K562 (cell line): ENCODE measurements at regions not wholly inside any gene's neighbourhood (a gene's known extent, or its start where the extent isn't known, plus 50 kb on each side); places are given as distances from the start of the nearest gene placed in this dataset.

ENCODE experiments used
- ATAC-seq: fragments of 200-7000 bp; cut with Tn5 transposase; 3 replicates; pipeline ENCODE4 v1.9.1; 2020; ENCODE audit warnings: moderate library complexity
- BruUV-seq: library from RNA; stranded (reverse); fragments of 400-500 nt; replicated peaks from 2 replicates; lab custom pipeline; 2021; lab: Mats Ljungman, UMichigan
- CTCF ChIA-PET: fragments of 300-600 bp; formaldehyde crosslinking; extraction: SDS; loops from one replicate; lab custom pipeline; 2021; ENCODE audit warnings: low intra/inter-chr PET ratio; lab: Yijun Ruan, JAX
- POLR2A ChIA-PET: fragments of 300-600, 350-650 bp; sonication (Branson Sonifier 250); formaldehyde crosslinking; extraction: SDS; loops from one replicate; lab custom pipeline; 2021; ENCODE audit warnings: antibody characterized with exemption, inconsistent platforms; lab: Yijun Ruan, JAX
- DNase-seq, 4 experiments: peaks; one replicate each; pipeline versions ENCODE4 v3.0.0 to v3.0.0-alpha.2; 2011 to 2018; ENCODE audit warnings: low spot score in 3 of 4, mixed read lengths in 3 of 4; ENCODE audit errors: extremely low read depth in 1 of 4
- FAIRE-seq: peaks from 2 replicates; lab custom pipeline; 2011; peaks lifted over from hg19 to GRCh38; lab: Jason Lieb, UNC
- H2AFZ ChIP-seq: 2 replicates; pipeline ENCODE4 v1.6.0; 2011; ENCODE audit warnings: low read depth, low read length, control low read depth, inconsistent platforms
- H3K27ac ChIP-seq: fragments of 200-600 bp; 3 replicates; pipeline ENCODE4 v1.8.0; 2011; ENCODE audit warnings: low read depth, mild to moderate bottlenecking, control low read depth, inconsistent platforms, low read length, moderate library complexity, mixed read lengths; ENCODE audit errors: extremely low read depth
- H3K27me3 ChIP-seq, 2 experiments: fragments of 300-600 bp in 1 of 2; 2 replicates in 1 of 2; 3 replicates in 1 of 2; pipeline versions ENCODE4 v1.6.0 to v1.8.0; 2011; ENCODE audit warnings: inconsistent platforms in 2 of 2, low read length in 2 of 2, mild to moderate bottlenecking in 1 of 2, mixed read lengths in 1 of 2, moderate library complexity in 1 of 2; ENCODE audit not compliant: control insufficient read depth in 2 of 2, insufficient read depth in 2 of 2
- H3K36me3 ChIP-seq: fragments of 300-600 bp; 3 replicates; pipeline ENCODE4 v1.8.0; 2011; ENCODE audit warnings: mild to moderate bottlenecking, low read length, inconsistent platforms; ENCODE audit not compliant: control insufficient read depth, insufficient read depth
- H3K4me1 ChIP-seq, 2 experiments: fragments of 200-600 bp in 1 of 2; replicated peaks in 1 of 2; 2 replicates in 1 of 2; 3 replicates in 1 of 2; pipeline versions ENCODE4 v1.5.1 to v1.8.0; 2011; ENCODE audit warnings: inconsistent platforms in 2 of 2, low read length in 2 of 2, mild to moderate bottlenecking in 1 of 2, mixed read lengths in 1 of 2, moderate library complexity in 1 of 2; ENCODE audit not compliant: control insufficient read depth in 2 of 2, insufficient read depth in 2 of 2
- H3K4me2 ChIP-seq: 2 replicates; pipeline ENCODE4 v1.6.1; 2011; ENCODE audit warnings: low read length, control low read depth, inconsistent platforms, mixed read lengths; ENCODE audit not compliant: insufficient read depth
- H3K4me3 ChIP-seq: fragments of 200-600 bp; sonication (generic), shearing (Covaris generic); 2 replicates; pipeline ENCODE4 v1.5.1; 2016; ENCODE audit warnings: control low read depth, inconsistent platforms
- H3K79me2 ChIP-seq: fragments of 200-600 bp; 3 replicates; pipeline ENCODE4 v1.8.0; 2011; ENCODE audit warnings: low read length, inconsistent platforms; ENCODE audit not compliant: control insufficient read depth, insufficient read depth
- H3K9ac ChIP-seq, 2 experiments: 2 replicates each; pipeline versions ENCODE4 v1.6.0 to v1.6.1; 2011; ENCODE audit warnings: low read depth in 2 of 2, low read length in 2 of 2, control low read depth in 1 of 2, inconsistent platforms in 1 of 2, mild to moderate bottlenecking in 1 of 2, mixed read lengths in 1 of 2; ENCODE audit not compliant: insufficient read depth in 1 of 2
- H3K9me1 ChIP-seq: one replicate; pipeline ENCODE4 v1.6.0; 2011; ENCODE audit warnings: inconsistent platforms, mild to moderate bottlenecking, low read length, moderate library complexity; ENCODE audit not compliant: control insufficient read depth, insufficient read depth
- H3K9me3 ChIP-seq: replicated peaks from 2 replicates; pipeline ENCODE4 v1.5.1; 2011; ENCODE audit warnings: low read depth, low read length, inconsistent platforms; ENCODE audit not compliant: control insufficient read depth, insufficient read depth
- H4K20me1 ChIP-seq: replicated peaks from 2 replicates; pipeline ENCODE4 v1.6.1; 2011; ENCODE audit warnings: low read length, inconsistent platforms, mixed read lengths; ENCODE audit not compliant: control insufficient read depth, insufficient read depth
- BRCA1 ChIP-seq, 2 experiments: fragments of 450-650 bp in 1 of 2; sonication (generic) in 1 of 2; formaldehyde crosslinking in 1 of 2; IDR thresholded peaks; 2 replicates each; pipeline versions ENCODE4 v1.5.0 to v1.6.1; 2017 to 2020; ENCODE audit warnings: mild to moderate bottlenecking in 1 of 2, missing genetic modification reagents in 1 of 2
- CTCF ChIP-seq, 3 experiments: IDR thresholded peaks in 2 of 3; conservative IDR thresholded peaks in 1 of 3; 2 replicates each; pipeline ENCODE4 v1.5.1; 2011 to 2012; ENCODE audit warnings: low read length in 3 of 3, mild to moderate bottlenecking in 3 of 3, control low read depth in 2 of 3, improper control_type of control experiment in 1 of 3, inconsistent platforms in 1 of 3, low read depth in 1 of 3, mixed read lengths in 1 of 3, moderate library complexity in 1 of 3; ENCODE audit not compliant: insufficient read depth in 2 of 3
- DDX20 ChIP-seq: fragments of 450-650 bp; IDR thresholded peaks from 2 replicates; pipeline ENCODE4 v1.6.1; 2016; ENCODE audit warnings: missing genetic modification characterization, low read depth, mild to moderate bottlenecking, missing compliant biosample characterization, moderate library complexity
- KDM1A ChIP-seq, 2 experiments: fragments of 450-650 bp; IDR thresholded peaks; 2 replicates each; pipeline ENCODE4 v1.6.1; 2016; ENCODE audit warnings: mild to moderate bottlenecking in 2 of 2
- PHF21A ChIP-seq: fragments of 450-650 bp; IDR thresholded peaks from 2 replicates; pipeline ENCODE4 v1.6.1; 2017; ENCODE audit warnings: low read depth, borderline replicate concordance
- RAD21 ChIP-seq, 2 experiments: fragments of 250-450 bp in 1 of 2; fragments of 450-650 bp in 1 of 2; sonication (Bioruptor Pico) in 1 of 2; formaldehyde crosslinking in 1 of 2; IDR thresholded peaks in 1 of 2; conservative IDR thresholded peaks in 1 of 2; 2 replicates each; pipeline versions ENCODE4 v1.4.0 to v1.8.0; 2020 to 2022; ENCODE audit warnings: mild to moderate bottlenecking in 2 of 2, moderate library complexity in 1 of 2
- RCOR1 ChIP-seq, 2 experiments: IDR thresholded peaks; 2 replicates each; pipeline ENCODE4 v1.6.1; 2012; ENCODE audit warnings: low read depth in 2 of 2, low read length in 2 of 2, borderline replicate concordance in 1 of 2, improper control_type of control experiment in 1 of 2
- WGBS: fragments of 100-300 bp; shearing (Covaris generic); methylation state at CpG from one replicate; pipeline ENCODE4 v1.1.6; 2016; ENCODE audit warnings: low coverage, mixed read lengths; ENCODE audit not compliant: insufficient coverage; ENCODE audit errors: missing lambda C conversion rate; 5-methylcytosine and 5-hydroxymethylcytosine counted together
- in situ Hi-C: fragments of 300-500 bp; cut with MboI; formaldehyde crosslinking; loops from 4 replicates; pipeline ENCODE4 v1.15.0; 2018; ENCODE audit warnings: inconsistent platforms, mixed read lengths
- intact Hi-C: fragments of 100-400 bp; cut with micrococcal nuclease; formaldehyde crosslinking; loops from 2 replicates; pipeline ENCODE4 v1.14.2; 2022
- TF ChIP-seq, protein P1 (sequence below): fragments of 250-450 bp; sonication (Bioruptor Pico); IDR thresholded peaks from 2 replicates; pipeline ENCODE4 v1.4.0; 2020; ENCODE audit warnings: mild to moderate bottlenecking, moderate library complexity
- TF ChIP-seq, protein P2 (sequence below): sonication (generic); formaldehyde crosslinking; IDR thresholded peaks from 2 replicates; pipeline ENCODE4 v1.8.1; 2023; ENCODE audit warnings: mild to moderate bottlenecking, missing genetic modification reagents

- H3K79me2 ChIP-seq, result no peaks in the 10 kb centered on the region
- H3K27me3 ChIP-seq, result no peaks in the 10 kb centered on the region
- no peak overlapping the region for H3K4me2 ChIP-seq
- H2AFZ ChIP-seq, result no peak overlapping the region
- no peaks in the 10 kb centered on the region for H3K9me3 ChIP-seq
- intact Hi-C loops, result no loop called here
- ATAC-seq (no peak), DNase-seq (peak; percentile 3 to 16 (median 4)), FAIRE-seq (no peak)
- in situ Hi-C loops, result no loop called here
- H3K36me3 ChIP-seq, result no peaks in the 10 kb centered on the region
- H3K9ac ChIP-seq, result no peak overlapping the region
- POLR2A ChIA-PET, result no interaction called here
- no peaks in the 10 kb centered on the region for H3K9me1 ChIP-seq
- TF ChIP-seq RCOR1 (IDR thresholded peaks at IDR 0.05; ENCODE audit: borderline replicate concordance in 1 of 2, low read depth in 2 of 2, low read length in 2 of 2) (peak in 1 of 2 experiments; percentile 36; a peak in 1 of 4 replicates), DDX20 (tag) (no peak), BRCA1 (IDR thresholded peaks at IDR 0.05) (no peak), BRCA1 (CRISPR knock-in tag; IDR thresholded peaks at IDR 0.05) (no peak), RAD21 (CRISPR knock-in tag; conservative IDR thresholded peaks at IDR 0.05 in 1 of 2, IDR thresholded peaks at IDR 0.05 in 1 of 2) (peak in 1 of 2 experiments; percentile 36; a peak in 2 of 4 replicates), KDM1A (IDR thresholded peaks at IDR 0.05) (peak; percentile 40 to 48; a peak in 2 of 4 replicates), PHF21A (peak; percentile 42; the same call in 1 of the 2 replicates), CTCF (IDR thresholded peaks at IDR 0.05 in 2 of 3, conservative IDR thresholded peaks at IDR 0.05 in 1 of 3; ENCODE audit: insufficient read depth in 2 of 3, low read depth in 1 of 3, low read length in 3 of 3) (peak in 2 of 3 experiments; percentile 35 to 38; a peak in 2 of 6 replicates)
- TF ChIP-seq, protein P1, sequence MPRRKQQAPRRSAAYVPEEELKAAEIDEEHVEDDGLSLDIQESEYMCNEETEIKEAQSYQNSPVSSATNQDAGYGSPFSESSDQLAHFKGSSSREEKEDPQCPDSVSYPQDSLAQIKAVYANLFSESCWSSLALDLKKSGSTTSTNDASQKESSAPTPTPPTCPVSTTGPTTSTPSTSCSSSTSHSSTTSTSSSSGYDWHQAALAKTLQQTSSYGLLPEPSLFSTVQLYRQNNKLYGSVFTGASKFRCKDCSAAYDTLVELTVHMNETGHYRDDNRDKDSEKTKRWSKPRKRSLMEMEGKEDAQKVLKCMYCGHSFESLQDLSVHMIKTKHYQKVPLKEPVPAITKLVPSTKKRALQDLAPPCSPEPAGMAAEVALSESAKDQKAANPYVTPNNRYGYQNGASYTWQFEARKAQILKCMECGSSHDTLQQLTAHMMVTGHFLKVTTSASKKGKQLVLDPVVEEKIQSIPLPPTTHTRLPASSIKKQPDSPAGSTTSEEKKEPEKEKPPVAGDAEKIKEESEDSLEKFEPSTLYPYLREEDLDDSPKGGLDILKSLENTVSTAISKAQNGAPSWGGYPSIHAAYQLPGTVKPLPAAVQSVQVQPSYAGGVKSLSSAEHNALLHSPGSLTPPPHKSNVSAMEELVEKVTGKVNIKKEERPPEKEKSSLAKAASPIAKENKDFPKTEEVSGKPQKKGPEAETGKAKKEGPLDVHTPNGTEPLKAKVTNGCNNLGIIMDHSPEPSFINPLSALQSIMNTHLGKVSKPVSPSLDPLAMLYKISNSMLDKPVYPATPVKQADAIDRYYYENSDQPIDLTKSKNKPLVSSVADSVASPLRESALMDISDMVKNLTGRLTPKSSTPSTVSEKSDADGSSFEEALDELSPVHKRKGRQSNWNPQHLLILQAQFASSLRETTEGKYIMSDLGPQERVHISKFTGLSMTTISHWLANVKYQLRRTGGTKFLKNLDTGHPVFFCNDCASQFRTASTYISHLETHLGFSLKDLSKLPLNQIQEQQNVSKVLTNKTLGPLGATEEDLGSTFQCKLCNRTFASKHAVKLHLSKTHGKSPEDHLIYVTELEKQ (CRISPR knock-in tag), result no peak
- TF ChIP-seq, protein P2, sequence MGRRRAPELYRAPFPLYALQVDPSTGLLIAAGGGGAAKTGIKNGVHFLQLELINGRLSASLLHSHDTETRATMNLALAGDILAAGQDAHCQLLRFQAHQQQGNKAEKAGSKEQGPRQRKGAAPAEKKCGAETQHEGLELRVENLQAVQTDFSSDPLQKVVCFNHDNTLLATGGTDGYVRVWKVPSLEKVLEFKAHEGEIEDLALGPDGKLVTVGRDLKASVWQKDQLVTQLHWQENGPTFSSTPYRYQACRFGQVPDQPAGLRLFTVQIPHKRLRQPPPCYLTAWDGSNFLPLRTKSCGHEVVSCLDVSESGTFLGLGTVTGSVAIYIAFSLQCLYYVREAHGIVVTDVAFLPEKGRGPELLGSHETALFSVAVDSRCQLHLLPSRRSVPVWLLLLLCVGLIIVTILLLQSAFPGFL (CRISPR knock-in tag), result no peak
- BruUV-seq, result no TSS peak
- H3K4me1 ChIP-seq, result no peaks in the 10 kb centered on the region
- WGBS, result 9% methylated on average over 1 of the region's 1 CpG
- H4K20me1 ChIP-seq, result no peaks in the 10 kb centered on the region
- no peak overlapping the region for H3K27ac ChIP-seq
- no peak overlapping the region for H3K4me3 ChIP-seq
- CTCF ChIA-PET, result no interaction called here
These were observed 319.3 kb upstream of the NOVA1 start for GRCh38 chr14:26917086-26917485.
